Tibial nerve (tissue), 4 donors: ENCODE measurements at regions not wholly inside any gene's neighbourhood (a gene's known extent, or its start where the extent isn't known, plus 50 kb on each side); places are given as distances from the start of the nearest gene placed in this dataset.

Source experiments
- DNase-seq, 2 donors: peaks; one replicate each; pipeline ENCODE4 v3.0.0-alpha.2; 2019; ENCODE audit warnings: low spot score in 2 of 2
- H3K27ac ChIP-seq, 4 donors: fragments of 200-600 bp; sonication (generic) in 3 of 4; one replicate each; pipeline ENCODE4 v1.5.1; 2017 to 2019; ENCODE audit warnings: mild to moderate bottlenecking in 1 of 4
- H3K27me3 ChIP-seq, 2 donors: fragments of 200-600 bp; sonication (generic) in 1 of 2; one replicate each; pipeline versions ENCODE4 v1.5.1 to v1.6.0; 2017 to 2019
- H3K36me3 ChIP-seq, 3 donors: fragments of 200-600 bp; sonication (generic); one replicate each; pipeline ENCODE4 v1.5.1; 2018 to 2019
- H3K4me1 ChIP-seq, 4 donors: fragments of 200-600 bp; sonication (generic) in 3 of 4; one replicate each; pipeline ENCODE4 v1.5.1; 2017 to 2019
- H3K4me3 ChIP-seq, 4 donors: fragments of 200-600 bp; sonication (generic) in 3 of 4; one replicate each; pipeline ENCODE4 v1.5.1; 2017 to 2019; ENCODE audit warnings: mild to moderate bottlenecking in 1 of 4, moderate library complexity in 1 of 4
- H3K9me3 ChIP-seq, 4 donors: fragments of 200-600 bp; sonication (generic) in 3 of 4; one replicate each; pipeline ENCODE4 v1.5.1; 2017 to 2019
- EP300 ChIP-seq, 2 donors: sonication (generic); formaldehyde crosslinking; IDR thresholded peaks; one replicate each; pipeline ENCODE4 v1.6.1; 2017; ENCODE audit warnings: antibody characterized with exemption in 2 of 2, mild to moderate bottlenecking in 1 of 2
- POLR2A ChIP-seq, 2 donors: fragments of 450-650 bp; IDR thresholded peaks; one replicate each; pipeline ENCODE4 v1.6.1; 2017; ENCODE audit warnings: antibody characterized with exemption in 2 of 2, mild to moderate bottlenecking in 2 of 2, moderate library complexity in 2 of 2
- WGBS, 2 donors: methylation state at CpG; one replicate each; pipeline ENCODE4 v1.1.5; 2018; 5-methylcytosine and 5-hydroxymethylcytosine counted together
- TF ChIP-seq, protein P1 (sequence below), 5 experiments: fragments of 200-600 bp in 3 of 5; fragments of 450-650 bp in 2 of 5; sonication (generic) in 3 of 5; IDR thresholded peaks; one replicate each; pipeline ENCODE4 v1.5.1; 2016 to 2019; ENCODE audit warnings: antibody characterized with exemption in 5 of 5, mild to moderate bottlenecking in 3 of 5, moderate library complexity in 2 of 5

DNA sequence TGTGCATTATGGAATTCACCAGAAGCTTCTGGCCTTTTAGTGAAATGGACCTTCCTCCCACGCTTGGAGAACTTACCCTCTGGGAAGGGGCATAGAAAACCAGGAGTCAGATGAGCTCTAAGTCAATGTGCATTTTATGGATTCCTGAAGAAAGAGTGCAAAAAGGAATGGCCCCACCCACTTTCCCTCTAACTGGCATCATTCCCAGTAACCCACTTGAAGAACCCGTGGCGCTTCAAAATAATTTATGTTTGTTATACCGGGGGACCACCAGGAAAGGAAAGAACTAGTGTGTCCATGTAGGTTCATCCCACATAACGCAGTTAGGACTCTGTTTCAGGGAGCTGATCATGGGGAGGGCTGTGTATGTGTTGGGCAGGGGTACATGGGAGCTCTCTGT is 1153.4 kb downstream of the TMEM121 start:
- WGBS, 2 donors: 59 to 62% methylated on average over 5 of the region's 5 CpGs
- TF ChIP-seq, protein P1, sequence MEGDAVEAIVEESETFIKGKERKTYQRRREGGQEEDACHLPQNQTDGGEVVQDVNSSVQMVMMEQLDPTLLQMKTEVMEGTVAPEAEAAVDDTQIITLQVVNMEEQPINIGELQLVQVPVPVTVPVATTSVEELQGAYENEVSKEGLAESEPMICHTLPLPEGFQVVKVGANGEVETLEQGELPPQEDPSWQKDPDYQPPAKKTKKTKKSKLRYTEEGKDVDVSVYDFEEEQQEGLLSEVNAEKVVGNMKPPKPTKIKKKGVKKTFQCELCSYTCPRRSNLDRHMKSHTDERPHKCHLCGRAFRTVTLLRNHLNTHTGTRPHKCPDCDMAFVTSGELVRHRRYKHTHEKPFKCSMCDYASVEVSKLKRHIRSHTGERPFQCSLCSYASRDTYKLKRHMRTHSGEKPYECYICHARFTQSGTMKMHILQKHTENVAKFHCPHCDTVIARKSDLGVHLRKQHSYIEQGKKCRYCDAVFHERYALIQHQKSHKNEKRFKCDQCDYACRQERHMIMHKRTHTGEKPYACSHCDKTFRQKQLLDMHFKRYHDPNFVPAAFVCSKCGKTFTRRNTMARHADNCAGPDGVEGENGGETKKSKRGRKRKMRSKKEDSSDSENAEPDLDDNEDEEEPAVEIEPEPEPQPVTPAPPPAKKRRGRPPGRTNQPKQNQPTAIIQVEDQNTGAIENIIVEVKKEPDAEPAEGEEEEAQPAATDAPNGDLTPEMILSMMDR (IDR thresholded peaks at IDR 0.05): no peak
- TF ChIP-seq EP300 (IDR thresholded peaks at IDR 0.05): no peak
- TF ChIP-seq POLR2A (IDR thresholded peaks at IDR 0.05): no peak
- Histone ChIP-seq H3K4me1 (no peaks in the 10 kb centered on the region), H3K27me3 (no peaks in the 10 kb centered on the region), H3K4me3 (no peak overlapping the region), H3K27ac (no peak overlapping the region), H3K36me3 (no peaks in the 10 kb centered on the region), H3K9me3 (no peaks in the 10 kb centered on the region)
- DNase-seq: no peak

DNA sequence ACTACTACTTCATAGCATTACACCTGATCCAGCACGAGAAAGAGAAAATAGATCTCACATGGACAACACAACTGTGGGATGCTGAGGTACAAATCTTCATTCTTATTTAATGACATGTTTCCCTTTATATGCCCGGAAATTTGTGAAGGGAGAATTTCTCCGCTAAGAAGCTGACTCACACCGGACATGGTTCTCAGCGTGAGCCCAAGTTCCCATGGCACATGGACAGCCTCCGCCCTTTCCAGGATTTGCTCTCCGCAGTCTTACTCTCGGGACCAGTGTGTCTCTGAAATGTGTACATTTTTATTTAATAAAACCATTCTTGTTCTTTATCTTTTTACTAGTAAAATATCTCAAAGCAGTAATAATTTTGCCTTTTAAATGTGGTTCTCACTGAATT is 1154.8 kb downstream of the TMEM121 start:
- H3K4me1 ChIP-seq: no peaks in the 10 kb centered on the region
- no peaks in the 10 kb centered on the region for H3K36me3 ChIP-seq
- H3K9me3 ChIP-seq: no peaks in the 10 kb centered on the region
- H3K27me3 ChIP-seq: no peaks in the 10 kb centered on the region
- DNase-seq: no peak
- TF ChIP-seq, protein P1 (IDR thresholded peaks at IDR 0.05): no peak
- TF ChIP-seq POLR2A (IDR thresholded peaks at IDR 0.05): no peak
- TF ChIP-seq EP300 (IDR thresholded peaks at IDR 0.05): no peak
- WGBS, 2 donors: 78 to 80% methylated on average over 8 of the region's 8 CpGs
- no peak overlapping the region for H3K27ac ChIP-seq
- no peak overlapping the region for H3K4me3 ChIP-seq

DNA sequence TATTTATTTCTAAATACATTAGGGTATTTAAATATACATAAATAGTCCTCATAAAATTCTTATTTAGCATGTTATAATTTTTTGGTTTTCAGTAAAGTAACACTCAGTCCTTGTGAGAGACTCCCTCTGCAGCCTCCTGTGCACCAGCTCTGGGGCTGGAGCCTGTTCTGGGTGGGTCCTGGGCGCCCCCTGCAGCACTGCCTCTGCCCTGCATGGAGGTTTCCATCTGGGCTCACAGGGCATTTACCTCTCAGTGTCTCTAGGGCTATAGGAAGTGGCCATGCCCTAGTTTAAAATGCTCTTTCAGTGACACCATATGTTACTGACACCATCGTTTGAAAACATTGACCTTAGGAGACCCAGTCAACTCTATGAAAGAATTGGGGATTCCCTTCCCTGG is 1155.2 kb downstream of the TMEM121 start:
- no peaks in the 10 kb centered on the region for H3K9me3 ChIP-seq
- 39 to 45% methylated on average over 2 of the region's 2 CpGs for WGBS, 2 donors
- no peak overlapping the region for H3K27ac ChIP-seq
- no peaks in the 10 kb centered on the region for H3K4me1 ChIP-seq
- no peak overlapping the region for H3K4me3 ChIP-seq
- no peaks in the 10 kb centered on the region for H3K27me3 ChIP-seq
- TF ChIP-seq POLR2A (IDR thresholded peaks at IDR 0.05) (no peak), EP300 (IDR thresholded peaks at IDR 0.05) (no peak)
- TF ChIP-seq, protein P1 (IDR thresholded peaks at IDR 0.05): no peak
- DNase-seq: no peak
- no peaks in the 10 kb centered on the region for H3K36me3 ChIP-seq

DNA sequence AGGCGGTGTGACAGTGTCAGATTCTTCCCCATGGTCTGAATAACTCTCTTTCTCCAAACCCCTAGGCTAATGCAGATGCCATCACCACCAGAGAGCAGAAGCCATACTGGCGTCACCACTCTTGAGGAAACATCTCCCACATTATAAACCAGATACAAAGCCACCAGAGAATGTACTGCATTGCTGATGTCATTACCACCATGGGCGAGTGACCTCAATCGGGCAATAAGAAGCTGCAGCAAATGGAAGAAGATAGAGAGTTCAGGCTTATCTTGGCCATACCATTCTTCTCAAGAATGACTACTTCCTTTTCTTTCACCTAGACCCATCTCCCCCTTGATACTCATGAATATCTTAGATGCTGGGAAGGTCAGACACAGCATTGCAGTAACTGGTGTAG is 1157.2 kb downstream of the TMEM121 start:
- H3K27me3 ChIP-seq: no peaks in the 10 kb centered on the region
- H3K27ac ChIP-seq: no peak overlapping the region
- no peak overlapping the region for H3K4me3 ChIP-seq
- DNase-seq: no peak
- 70 to 75% methylated on average over 4 of the region's 4 CpGs for WGBS, 2 donors
- no peaks in the 10 kb centered on the region for H3K4me1 ChIP-seq
- no peak for TF ChIP-seq POLR2A (IDR thresholded peaks at IDR 0.05)
- no peaks in the 10 kb centered on the region for H3K9me3 ChIP-seq
- no peaks in the 10 kb centered on the region for H3K36me3 ChIP-seq

DNA sequence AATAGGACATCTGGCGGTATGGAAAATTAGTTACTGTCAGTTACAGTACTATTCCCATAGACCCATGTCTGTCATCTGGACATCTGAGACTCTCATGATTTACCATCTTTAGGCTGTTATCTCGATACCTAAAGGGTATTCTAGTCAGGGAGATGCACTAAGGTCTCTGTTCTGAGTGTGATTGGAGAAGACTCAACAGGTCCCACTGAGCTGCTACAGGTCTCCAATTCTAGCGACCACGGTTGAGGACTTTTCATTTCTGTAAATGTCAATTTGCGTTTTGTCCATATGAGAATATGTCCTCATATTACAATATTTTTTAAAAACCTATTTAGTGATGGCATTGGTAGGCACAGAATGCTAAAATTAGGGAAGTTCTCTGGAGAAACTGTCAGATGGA is 1160.2 kb downstream of the TMEM121 start:
- H3K36me3 ChIP-seq: no peaks in the 10 kb centered on the region
- no peaks in the 10 kb centered on the region for H3K27me3 ChIP-seq
- 75 to 76% methylated on average over 5 of the region's 5 CpGs for WGBS, 2 donors
- H3K4me1 ChIP-seq: no peaks in the 10 kb centered on the region
- no peak overlapping the region for H3K4me3 ChIP-seq
- TF ChIP-seq POLR2A (IDR thresholded peaks at IDR 0.05) (no peak), EP300 (IDR thresholded peaks at IDR 0.05) (no peak)
- TF ChIP-seq, protein P1 (IDR thresholded peaks at IDR 0.05): no peak
- no peak overlapping the region for H3K27ac ChIP-seq
- DNase-seq: no peak
- H3K9me3 ChIP-seq: no peaks in the 10 kb centered on the region

DNA sequence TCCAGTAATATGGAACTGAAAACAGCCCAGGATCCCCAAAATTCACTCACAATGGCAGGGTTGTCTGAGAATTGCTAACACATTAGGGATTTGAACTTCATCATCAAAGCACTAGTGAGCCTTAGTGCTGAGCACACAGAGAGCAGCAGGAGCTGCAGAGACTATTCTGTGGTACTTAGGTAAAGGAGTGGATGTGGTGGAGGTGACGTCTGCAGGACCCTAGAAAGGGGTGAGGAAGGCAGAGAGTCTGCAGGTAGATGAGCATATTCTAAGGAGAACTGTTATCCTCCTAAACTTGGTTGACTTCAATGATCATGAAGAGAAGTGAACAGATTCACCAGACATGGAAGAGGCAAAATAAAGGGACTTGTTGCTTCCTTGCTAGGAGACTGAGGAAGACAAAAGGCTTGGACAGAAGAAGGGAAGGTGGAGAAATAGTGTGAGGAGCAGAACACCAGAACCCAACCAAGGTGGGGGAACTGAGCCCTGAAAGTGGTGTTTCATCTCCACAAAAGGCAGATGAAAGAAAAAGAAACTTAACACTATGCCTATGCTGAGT is 1164.0 kb downstream of the TMEM121 start:
- Histone ChIP-seq H3K36me3 (no peaks in the 10 kb centered on the region), H3K9me3 (no peaks in the 10 kb centered on the region), H3K4me3 (no peak overlapping the region), H3K27me3 (no peaks in the 10 kb centered on the region), H3K4me1 (no peaks in the 10 kb centered on the region), H3K27ac (no peak overlapping the region)
- TF ChIP-seq POLR2A (IDR thresholded peaks at IDR 0.05): no peak
- TF ChIP-seq EP300 (IDR thresholded peaks at IDR 0.05): no peak
- TF ChIP-seq, protein P1 (IDR thresholded peaks at IDR 0.05): no peak
- DNase-seq: no peak
- 43 to 53% methylated on average over 1 of the region's 1 CpG for WGBS, 2 donors
